IPS DF 19.7 (cell line): ENCODE measurements at regions not wholly inside any gene's neighbourhood (a gene's known extent, or its start where the extent isn't known, plus 50 kb on each side); places are given as distances from the start of the nearest gene placed in this dataset.
"Not testable (repeated sequence)": the region's sequence is repeated elsewhere in the genome, so short reads cannot be mapped to it uniquely, and the experiment has no call there.

Source experiments
- DNase-seq: peaks from one replicate; pipeline ENCODE4 v3.0.0-alpha.2; 2013; ENCODE audit warnings: low read depth, low spot score

DNA sequence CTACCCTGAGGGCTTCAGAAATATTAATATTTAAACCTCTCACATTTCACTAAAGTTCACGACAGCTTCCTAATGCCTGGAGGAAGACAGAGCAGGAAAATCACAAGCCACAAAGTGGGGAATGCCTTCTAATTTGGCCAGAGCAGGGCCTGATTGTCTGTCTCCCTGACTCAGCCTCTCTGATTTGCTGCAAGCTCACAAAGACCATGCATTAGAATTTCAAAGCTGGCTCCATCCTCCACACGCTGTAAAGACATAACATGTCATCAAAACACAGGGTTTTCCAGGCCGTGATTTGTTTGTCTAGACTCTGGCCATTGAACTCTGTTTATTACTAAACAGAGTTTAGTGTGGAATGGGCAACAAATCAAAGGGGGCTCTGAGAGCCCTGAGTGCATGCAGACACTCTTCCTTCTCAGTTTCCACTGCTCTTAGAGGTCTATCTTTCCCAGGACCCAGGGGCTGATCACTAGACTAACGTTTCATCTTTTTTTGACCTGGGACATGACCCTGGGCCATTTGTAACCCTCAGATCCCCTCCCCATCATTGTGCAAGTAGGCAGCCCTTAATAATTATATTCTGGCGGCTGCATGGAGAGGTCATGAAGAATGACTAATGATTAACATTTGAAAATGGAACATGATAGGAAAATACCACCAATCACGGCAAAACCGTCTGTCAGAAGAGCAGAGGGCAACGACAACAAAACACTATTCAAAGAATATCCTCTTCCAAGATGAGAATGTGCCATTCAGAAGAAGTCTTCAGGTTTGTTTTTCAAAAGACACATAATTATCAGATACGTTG is 140.2 kb downstream of the ENC1 start:
- DNase-seq: no peak

DNA sequence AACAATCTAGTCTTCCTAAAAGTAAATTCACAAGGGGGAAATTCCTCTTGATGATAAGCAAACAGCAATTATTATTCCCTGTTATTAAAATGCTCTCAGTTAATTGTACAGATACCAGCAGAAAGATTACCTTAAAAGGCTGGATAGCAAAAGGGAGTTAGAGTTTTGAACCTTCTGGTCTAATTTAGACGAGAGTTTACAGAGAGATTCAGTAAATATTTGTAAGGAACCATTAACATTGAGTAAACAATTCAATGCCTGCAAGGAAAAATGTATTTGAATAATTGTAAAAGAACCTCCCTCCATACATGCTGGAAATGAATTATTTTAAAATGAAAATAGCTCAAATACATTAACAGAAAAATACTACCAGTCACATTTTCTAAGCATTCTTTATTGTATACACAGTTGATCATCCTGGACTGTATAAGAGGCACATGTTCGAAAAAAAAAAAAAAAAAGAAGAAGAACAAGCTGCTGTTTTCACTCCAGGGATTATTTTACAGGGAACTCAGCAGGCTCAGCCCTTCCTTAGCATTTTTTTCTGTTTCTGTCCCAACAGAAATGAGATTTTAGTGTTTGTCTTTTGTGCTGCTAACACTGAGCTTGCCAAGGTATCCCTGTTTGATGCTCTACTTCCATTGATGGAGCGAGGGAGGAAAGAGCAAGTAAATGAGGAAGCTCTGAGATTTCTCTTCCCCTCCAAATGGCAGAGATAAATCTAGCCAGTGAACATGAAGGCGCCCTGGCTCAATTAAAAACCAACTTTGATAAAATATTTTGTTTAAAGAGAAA is 141.1 kb downstream of the ENC1 start:
- DNase-seq: no peak

- no peak for DNase-seq
Observed at GRCh38 chr5:74497706-74498105, 142.8 kb downstream of the ENC1 start.

- no peak for DNase-seq
Observed at GRCh38 chr5:74493411-74493810, 147.1 kb downstream of the ENC1 start.

GRCh38 chr5:74492230-74492629 is 148.3 kb downstream of the ENC1 start:
- DNase-seq: no peak

DNA sequence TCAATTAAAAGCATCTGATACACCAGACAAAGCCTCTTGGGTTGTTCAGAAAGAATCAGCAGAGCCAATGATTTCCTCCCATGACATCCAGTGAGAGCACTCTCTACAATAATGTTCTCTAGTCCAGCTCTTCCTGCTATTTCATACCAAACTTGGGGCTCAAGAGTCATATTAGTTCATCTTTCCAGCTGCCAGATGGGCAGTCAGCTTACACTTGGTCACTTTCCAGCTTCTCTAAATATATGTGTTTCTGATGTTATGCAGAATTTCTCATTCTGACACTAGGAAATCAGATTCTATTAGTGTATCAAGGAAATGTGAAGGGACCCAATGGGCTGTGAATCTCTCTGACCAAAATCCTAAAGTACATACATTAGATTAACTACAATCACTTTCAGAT is 148.9 kb downstream of the ENC1 start:
- no peak for DNase-seq

- DNase-seq: no peak
Observed at GRCh38 chr5:74490814-74491213, 149.7 kb downstream of the ENC1 start.

GRCh38 chr5:74482990-74483389 is 157.5 kb downstream of the ENC1 start:
- no peak for DNase-seq

DNA sequence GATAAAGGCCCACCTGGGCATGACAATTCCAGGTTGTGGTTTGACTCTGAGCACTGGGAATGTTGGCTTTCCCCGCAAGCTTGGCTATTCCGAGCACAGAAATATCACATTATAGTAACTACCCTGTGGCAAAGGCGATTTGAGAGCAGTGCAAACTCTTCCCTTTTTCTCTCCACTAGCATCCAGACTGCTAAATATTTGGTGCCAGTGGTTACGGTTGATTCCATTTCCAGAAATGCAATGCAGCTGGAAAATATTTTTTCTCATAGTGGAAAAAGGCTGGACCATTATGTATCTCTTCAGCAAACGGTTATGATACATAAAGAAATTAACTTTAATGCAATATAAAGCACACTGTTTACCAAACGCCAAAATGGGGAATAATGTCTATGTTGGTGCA is 158.0 kb downstream of the ENC1 start:
- no peak for DNase-seq

DNA sequence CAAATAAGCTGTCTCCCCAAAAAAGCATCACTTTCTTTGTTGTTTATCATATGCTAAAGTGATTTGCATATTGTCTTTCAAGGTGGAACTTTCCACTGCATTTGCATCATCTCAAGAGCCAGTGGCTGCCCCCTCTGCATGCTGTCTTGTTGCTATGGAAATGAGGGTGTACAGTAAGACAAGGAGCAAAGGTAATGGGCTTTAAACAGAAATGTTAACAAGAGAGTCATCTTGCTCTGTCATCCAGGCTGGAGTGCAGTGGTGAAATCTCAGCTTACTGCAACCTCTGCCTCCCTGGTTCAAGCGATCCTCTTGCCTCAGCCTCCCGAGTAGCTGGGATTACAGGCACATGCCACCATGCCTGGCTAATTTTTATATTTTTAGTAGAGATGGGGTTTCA is 159.2 kb downstream of the ENC1 start:
- not testable (repeated sequence) for DNase-seq

GRCh38 chr5:74480201-74480600 is 160.3 kb downstream of the ENC1 start:
- DNase-seq: no peak

DNA sequence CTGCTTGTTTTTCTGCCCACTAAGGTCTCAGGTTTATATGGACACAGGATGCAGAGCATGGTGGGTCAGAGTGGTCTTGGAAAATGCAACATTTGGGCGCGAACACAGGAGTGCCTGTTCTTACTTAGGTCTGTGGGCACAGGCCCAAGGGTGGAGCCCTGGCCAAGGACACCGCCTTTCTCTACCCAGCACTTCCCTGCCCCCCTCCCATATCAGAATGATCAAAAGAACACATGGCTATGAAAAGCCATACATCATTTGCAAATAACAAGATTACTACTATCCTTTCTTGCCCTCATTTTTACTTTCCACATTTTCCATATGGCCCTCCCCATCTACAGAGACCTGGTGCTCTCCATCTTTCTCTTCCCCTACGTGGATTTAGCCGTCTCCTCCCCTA is 162.2 kb downstream of the ENC1 start:
- no peak for DNase-seq

DNA sequence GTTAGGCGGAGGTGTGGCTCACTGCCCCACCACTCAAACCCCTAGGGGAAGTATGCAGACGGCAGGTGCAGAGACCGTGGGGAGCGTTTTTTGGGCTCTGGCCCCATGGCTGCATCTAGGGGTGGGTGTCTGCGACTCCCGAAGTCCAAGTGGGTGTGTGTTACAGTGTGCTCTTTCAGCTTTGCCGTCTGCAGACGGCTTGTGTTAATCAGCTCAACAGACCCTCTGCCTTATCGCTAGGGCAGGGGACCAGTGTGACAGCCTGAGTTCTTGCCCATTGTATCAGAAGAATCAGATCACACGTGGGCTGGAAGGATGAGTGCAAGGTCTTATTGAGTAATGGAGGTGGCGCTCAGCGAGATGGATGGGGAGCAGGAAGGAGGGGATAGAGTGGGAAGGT is 162.8 kb downstream of the ENC1 start:
- no peak for DNase-seq

- no peak for DNase-seq
Observed at GRCh38 chr5:74476819-74477453, 163.6 kb downstream of the ENC1 start.

DNA sequence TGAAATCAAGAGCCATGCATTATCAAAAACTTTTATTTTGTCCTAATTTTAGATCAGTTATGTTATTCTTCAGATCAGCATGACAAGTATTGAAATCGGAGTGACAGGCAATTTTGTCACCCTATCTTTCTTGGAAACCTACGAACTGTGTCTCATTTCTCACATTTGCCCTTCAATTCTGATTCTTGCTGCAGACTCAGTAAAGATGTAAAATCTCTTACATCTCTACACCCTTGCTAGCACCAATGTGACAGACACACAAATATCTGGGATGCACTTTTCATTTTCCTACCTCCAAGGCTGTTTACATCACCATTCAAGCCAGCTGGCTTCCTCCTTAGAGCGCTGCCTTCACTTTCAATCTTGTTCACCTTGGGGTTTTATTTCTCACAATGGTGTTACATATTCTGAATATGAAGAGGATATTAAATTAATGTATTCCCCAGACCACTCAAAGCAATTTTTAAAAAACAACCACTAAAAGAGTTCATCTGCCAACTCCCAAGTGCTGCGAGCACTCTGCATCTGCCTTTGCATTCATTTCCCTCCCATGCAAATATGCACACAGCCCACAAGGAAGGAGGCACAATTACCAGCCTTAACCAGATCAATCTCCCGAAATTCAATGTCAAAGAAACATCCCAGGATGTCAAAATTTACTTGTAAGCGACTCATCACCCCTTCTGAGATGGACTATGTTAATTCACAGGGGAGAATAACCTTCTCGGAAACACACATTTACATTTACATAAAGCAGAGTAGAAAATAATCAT is 164.3 kb downstream of the ENC1 start:
- DNase-seq: no peak

DNA sequence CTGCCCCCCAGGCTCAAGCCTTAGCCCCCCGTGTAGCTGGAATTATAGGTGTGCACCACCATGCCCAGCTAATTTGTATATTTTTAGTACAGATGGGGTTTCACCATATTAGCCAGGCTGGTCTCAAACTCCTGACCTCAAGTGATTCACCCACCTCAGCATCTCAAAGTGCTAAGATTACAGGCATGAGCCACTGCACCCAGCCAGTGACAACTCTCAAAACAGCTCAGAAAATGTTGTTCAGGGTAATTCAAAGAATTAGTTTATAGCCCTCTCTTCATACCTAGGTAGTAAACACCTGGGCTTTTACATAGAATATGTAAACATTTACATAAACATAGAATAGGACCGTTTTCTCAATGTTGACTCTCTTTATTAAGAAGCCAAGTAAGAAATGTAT is 168.7 kb downstream of the ENC1 start:
- no peak for DNase-seq

GRCh38 chr5:74469234-74469994 is 171.1 kb downstream of the ENC1 start:
- DNase-seq: no peak

GRCh38 chr5:74468421-74468820 is 172.1 kb downstream of the ENC1 start:
- no peak for DNase-seq

- no peak for DNase-seq
Observed at GRCh38 chr5:74465724-74466123, 174.8 kb downstream of the ENC1 start.

DNA sequence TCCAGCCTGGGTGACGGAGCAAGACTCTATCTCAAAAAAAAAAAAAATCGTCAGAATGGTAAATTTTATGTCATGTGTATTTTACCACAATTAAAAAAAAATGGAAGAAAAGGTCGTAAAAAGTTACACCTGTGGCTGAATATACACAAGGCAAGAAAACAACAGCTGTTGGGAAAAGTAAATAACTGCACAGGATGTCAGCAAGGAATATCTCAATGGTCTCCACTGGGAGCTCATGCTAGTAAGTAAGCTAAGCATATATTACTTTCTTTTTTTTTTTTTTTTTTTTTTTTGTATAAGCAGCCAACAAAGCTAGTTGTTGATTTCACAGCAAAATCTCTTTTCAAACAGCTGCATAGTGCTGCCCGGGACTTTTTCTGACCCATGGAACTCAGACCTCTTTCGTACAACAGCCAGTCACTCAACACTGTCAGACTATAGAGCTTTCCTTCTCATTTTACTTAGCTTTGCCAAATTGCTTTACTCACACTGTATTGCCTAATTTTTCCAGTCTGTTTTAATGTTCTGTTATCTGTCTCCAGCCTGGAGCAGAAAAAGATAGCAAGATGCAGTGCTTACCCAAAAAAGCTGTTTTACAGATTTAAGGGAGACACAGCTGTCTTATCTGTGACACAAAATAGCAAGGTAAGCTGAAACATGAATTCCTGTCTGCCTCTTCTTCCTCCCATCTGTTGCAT is 175.9 kb downstream of the ENC1 start:
- no peak for DNase-seq
